ENCODE measurements at regions not wholly inside any gene's neighbourhood (a gene's known extent, or its start where the extent isn't known, plus 50 kb on each side); places are given as distances from the start of the nearest gene placed in this dataset.
"Not testable (repeated sequence)": the region's sequence is repeated elsewhere in the genome, so short reads cannot be mapped to it uniquely, and the experiment has no call there.

DNA sequence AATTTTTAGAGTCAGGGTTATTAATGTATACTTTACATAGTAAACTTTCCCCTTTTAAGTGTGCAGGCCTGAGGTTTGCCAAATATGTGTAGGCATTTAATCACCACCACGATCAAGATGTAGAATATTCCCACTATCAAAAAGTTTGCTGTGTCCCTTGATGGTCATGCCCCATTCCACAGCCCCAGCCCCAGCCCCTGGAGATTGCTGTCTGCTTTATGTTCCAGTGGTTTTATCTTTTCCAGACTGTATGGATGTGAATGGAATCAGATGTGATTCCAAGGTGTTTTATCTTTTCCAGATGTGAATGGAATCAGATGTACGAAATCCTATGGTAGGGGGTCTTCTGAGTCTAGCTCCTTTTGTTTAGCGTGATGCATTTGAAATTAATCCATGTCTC lies 93.1 kb upstream of the B3GAT1 start:
- no peak for DNase-seq

DNA sequence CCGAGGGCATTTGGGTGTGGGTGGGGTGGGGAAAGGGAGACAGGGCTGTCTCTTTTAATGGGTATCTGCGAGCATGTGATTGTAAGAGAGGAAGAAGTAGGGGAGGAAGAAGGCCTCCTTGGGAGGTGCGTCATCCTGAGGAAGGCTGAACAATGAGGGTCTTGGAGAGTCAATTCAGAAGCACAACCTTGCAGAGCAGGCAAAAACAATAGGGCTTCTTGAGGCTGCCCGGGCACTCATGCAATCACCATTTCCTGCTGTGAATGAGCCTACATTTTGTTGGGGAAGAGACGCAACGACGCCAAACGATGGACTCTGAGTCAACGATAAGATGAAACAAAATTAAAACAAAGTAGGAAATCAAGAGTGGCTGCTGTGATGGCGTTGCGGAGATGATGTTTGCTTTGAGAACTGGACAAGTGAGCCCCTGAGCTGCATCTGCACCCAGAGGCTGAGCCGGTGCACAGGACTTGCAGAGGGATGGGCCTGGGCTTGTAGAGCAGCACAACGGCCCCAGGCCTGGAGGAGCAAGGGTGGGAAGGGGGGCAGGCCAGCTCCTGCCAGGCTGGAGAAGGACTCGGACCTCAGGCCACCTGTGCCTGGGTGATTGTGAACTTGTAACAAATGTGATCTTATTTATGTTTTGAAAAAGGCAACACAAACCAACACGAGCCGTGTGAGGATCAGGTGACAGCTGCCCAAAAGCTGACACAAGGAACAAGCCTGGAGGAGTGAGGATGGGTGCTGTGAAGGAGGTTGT lies 92.3 kb upstream of the B3GAT1 start:
- DNase-seq: no peak

DNA sequence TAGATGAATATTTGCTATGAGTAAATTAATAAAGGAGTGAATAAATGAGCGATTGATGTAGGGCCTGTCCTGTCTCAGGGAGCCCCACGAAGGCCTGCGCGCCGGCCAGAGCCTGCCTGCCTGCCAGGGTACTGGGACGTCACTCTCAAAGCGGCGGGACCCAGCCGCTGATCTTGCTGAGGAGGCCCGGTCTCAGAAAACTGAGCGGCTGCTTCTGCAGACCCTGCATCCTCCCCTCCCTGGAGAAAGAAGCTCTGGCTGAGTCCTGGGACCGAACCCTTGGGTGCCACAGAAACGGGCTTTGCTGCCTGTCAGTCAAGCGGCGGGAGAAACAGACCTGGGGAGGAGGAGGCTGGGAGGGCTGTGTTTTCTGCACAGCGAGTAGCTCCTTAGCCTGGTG lies 91.6 kb upstream of the B3GAT1 start:
- no peak for DNase-seq

DNA sequence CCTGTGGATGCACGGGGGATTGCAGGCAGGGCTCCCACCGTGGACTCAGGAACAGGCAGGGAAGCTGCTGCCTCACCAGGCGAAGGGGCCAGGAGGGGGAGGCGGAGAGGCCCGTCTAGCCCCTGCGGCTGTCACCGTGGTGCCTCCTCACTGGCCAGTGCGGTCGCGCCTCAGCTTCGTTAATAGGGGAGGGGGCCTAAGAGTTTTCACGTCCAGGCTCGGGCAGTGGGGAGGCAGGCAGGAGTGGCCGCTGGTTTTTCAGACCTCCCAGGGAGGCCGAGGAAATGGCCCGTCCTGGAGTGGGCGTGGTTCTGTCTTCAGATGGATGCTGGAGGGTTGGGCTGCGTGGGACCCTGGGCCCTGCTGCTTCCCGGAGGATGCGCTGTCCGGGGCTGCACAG lies 91.1 kb upstream of the B3GAT1 start:
- DNase-seq: no peak

DNA sequence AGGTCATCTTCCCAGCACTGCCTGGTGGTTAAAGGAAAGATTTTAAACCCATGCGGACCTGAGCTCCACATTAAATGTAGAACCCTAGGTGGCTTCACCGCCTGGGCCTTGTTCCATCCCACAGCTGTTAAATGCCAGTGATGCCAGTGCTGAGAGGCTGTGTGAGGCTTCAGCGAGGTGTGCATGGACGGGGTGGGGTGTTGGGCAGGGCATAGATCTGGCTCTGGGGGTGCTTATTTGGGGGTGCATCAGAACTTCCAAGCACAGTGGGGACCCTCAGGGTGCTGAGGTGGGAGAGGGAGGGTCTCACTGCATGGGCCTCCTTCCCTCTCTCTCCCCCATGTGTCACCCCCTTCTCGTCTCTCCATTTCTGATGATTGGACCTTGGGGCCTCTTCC lies 90.1 kb upstream of the B3GAT1 start:
- DNase-seq: no peak

DNA sequence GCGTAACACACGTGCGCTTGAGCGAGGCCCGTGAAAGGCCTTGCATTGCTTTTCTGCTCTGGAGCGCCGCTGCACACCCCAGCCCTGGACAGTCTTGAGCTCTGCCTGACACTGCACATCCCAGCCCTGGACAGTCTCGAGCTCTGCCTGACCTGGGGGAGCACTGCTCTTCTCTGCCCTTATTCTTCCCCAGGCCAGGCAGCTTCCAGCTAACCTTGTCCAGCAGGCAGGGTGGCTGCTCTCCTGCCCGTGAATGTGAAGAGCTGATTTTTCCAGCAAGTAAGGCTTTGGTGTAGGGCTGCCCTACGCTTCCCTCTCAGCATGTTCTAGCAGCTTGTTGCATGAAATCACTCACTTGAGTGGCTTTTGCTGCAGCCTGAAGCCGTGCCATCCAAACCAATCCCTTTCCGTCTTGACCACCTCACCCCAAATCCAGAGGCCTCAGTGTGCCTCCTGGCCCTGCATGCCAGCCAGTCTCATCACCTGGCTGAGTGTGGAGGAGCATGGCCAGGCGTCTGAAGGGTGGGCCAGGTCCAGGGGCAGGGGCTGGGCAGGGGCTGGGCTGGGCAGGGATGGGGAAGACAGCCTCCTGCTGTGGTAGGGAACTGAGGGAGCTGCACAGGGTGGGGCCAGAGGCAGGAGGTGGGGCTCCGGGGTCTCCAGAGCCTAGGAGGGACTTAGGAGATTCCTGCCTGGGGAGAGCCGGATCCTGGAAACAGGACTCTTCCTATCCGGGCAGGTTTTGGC lies 89.5 kb upstream of the B3GAT1 start:
- no peak for DNase-seq

DNA sequence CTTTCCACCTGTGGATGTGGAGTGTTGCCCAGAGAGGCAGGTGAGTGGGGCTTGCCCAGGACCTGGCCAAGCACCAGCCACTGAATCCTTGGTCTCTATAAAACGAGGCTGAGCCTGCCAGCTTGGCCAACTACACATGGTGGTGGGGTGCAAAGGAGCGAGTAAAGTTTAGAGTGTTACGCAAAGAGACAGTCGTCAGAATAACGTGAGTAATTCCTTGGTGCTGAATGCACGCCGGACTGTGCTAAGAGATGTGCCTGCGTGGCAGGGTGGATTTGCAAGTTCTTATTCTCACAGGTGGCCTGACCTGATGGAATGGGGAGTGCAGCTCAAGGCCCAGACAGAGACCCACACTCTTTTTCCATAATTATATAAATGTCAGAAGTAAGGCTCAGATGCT lies 88.6 kb upstream of the B3GAT1 start:
- DNase-seq: no peak

DNA sequence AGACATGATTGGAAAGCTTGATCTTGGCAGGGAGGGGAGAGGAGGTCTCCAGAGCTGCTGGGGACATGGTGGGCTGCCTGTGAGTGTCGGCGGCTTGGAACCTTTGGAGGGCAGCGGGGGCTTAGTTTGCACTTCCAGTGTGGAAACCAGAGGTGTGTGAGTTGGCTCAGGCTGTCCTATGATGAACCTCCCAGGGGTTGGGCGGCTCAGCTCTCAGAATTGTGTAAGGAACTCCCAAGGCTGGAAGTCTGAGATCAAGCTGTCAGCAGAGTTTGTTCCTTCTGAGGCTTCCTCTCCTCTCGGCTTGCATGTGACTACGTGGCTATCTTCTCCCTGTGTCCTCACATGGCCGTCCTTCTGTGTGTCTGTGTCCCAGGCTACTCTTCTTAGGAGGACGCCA lies 87.9 kb upstream of the B3GAT1 start:
- DNase-seq: no peak

DNA sequence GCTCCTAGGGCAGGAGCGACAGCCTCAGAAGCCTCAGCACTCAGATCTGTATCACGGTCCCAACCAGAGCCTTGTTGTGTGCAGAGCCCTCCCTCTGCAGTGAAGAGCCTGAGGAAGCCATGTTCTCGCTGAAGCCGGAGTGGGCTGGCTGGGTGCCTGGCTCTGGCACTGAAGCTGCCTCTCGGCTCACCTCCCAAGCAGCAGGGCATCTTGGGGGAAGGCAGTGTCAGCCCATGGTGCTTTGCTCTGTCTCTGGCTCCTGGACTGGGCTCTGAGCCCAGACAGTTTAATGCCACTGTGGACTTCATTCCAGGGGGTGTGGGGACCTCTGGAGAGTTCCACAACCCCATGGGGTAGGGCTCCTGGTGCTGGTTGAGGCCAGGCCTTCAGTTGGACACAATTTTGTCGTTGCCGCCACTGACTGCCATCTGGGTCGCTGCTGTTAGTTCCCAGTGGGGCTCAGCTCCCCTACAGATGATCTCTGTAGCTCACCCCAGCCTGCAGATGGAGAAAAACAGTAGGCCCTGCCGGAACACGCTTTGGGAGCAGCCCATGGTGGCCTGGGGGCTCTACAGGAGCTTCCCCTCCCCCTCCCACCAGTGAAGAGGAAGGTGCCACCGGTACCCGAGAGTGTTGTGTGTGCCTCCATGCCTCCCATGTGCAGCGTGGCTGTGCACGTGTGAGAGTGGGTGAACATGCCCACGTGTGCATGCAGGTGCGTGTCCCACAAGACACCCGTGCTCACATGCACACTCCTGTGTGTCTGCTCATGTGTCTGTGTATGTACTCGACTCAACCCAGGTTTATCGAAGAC lies 86.5 kb upstream of the B3GAT1 start:
- DNase-seq: no peak

DNA sequence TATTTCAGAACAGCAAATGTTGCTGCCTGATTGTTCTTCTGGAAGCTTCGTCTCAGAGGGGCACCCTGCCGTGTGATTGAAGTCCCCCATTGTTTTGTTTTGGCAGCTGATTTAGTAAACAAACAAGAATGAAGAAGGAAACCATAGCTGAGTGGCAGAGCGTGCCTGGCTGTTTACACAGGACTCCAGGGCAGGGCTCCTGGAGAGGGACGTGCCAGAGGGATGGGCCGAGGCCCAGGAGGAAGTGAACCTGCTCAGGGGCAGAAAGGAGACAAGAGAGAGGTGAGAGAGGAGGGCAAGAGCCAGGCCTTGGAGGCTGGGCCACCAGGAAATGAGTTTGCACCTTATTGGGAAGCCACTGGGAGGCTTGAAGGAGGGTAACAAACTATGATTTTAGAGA lies 85.5 kb upstream of the B3GAT1 start:
- no peak for DNase-seq

DNA sequence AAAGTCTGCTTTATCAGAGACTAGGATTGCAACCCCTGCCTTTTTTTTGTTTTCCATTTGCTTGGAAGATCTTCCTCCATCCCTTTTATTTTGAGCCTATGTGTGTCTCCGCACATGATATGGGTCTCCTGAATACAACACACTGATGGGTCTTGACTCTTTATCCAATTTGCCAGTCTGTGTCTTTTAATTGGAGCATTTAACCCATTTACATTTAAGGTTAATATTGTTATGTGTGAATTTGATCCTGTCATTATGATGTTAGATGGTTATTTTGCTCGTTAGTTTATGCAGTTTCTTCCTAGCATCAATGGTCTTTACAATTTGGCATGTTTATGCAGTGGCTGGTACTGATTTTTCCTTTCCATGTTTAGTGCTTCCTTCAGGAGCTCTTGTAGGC lies 84.0 kb upstream of the B3GAT1 start:
- DNase-seq: not testable (repeated sequence)

DNA sequence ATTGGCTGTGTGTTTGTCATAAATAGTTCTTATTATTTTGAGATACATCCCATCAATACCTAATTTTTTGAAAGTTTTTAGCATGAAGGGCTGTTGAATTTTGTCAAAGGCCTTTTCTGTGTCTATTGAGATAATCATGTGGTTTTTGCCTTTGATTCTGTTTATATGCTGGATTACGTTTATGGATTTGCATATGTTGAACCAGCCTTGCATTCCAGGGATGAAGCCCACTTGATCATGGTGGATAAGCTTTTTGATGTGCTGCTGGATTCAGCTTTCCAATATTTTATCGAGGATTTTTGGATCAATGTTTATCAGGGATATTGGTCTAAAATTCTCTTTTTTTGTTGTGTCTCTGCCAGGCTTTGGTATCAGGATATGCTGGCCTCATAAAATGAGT lies 82.4 kb upstream of the B3GAT1 start:
- not testable (repeated sequence) for DNase-seq

DNA sequence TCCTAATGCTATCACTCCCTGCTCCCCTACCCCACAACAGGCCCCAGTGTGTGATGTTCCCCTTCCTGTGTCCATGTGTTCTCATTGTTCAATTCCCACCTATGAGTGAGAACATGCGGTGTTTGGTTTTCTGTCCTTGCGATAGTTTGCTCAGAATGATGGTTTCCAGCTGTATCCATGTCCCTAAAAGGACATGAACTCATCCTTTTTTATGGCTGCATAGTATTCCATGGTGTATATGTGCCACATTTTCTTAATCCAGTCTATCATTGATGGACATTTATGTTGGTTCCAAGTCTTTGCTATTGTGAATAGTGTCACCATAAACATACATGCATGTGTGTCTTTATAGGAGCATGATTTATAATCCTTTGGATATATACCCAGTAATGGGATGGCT lies 80.4 kb upstream of the B3GAT1 start:
- DNase-seq: not testable (repeated sequence)

DNA sequence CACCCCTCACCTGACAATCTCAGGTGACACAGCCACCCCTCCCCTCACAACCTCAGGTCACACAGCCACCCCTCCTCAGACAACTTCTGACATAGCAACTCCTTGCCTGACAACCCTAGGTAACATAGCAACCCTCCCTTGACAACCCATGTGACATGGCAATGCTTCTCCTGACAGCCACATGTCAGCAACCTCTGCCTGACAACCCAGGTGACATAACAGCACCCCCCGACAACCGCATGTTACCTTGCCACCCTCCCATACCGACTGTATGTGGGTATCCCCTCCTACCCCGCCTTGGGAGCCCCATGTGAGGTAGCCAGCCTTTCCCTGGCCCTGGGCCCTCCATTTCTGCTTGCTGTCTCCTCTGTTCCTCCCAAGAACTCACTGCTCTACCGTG lies 77.7 kb upstream of the B3GAT1 start:
- DNase-seq: no peak

DNA sequence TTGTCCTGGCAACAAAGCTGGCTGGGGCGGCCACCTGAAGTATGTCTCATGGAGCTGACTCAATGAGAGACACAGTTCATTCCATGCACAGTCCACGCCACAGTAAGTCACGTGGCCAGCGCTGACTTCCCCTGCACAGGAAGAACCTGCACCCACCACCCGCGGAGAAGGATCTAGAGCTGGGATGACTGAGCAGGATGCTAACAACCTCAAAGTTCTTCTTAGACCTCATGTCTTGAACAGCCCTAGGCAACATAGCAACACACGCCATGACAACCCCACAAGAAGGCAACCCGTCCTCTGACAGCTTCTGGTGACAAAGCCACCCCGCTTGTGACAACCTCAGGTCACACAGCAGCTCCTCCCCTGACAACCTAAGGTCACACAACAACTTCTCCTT lies 76.9 kb upstream of the B3GAT1 start:
- no peak for DNase-seq

DNA sequence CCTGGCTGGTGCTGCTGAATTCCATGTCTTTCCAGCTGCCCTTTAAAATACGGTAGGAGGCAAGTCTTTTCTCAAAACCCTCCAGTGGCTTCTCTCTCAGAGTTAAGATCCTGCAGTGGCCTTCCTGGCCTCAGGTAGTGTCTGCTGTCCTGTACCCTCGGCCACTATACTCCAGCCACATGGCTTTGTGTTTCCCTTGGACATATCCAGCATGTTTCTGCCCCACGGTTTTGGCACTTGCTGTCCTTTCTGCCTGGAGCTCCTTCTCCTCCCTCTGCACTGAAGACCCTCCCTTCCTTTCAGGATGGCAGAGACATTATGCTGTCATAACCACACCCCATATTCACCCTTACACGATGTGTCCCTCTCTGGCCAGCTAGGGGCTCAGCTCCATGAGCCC lies 76.5 kb upstream of the B3GAT1 start:
- no peak for DNase-seq

DNA sequence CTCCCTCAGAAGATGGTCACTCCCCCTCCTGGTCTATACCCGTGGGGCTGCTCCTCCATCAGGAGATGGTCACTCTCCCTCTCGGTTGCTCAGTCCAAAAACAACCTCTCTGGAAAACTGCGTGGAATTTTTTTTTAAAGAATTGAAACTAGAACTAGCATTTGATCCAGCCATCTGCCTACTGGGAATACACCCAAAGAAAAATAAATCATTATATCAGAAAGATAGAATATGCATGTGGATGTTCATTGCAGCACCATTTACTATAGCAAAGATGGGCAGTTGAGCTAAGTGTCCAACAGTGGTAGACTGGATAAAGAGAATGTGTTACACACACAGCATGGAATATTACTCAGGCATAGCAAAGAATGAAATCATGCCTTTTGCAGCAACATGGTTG lies 75.7 kb upstream of the B3GAT1 start:
- DNase-seq: no peak

DNA sequence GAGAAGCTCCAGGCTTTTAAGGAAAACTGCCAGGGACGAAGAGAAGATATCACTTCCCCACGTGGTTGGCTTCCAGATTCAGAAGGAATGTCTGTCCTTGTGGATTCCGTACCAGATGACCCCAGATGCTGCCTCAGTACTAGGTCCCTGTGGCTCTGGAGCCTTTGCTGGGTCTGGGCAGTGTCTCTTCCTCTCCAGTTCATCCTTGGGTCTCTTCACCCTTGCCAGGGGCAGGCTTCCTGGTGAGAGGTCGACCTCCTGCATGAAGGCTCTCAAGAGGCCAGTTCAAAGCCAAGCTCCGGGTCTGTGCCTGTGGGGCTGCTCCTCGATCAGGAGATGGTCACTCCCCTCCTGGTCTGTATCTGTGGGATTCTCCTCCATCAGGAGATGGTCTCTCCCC lies 74.7 kb upstream of the B3GAT1 start:
- no peak for DNase-seq

DNA sequence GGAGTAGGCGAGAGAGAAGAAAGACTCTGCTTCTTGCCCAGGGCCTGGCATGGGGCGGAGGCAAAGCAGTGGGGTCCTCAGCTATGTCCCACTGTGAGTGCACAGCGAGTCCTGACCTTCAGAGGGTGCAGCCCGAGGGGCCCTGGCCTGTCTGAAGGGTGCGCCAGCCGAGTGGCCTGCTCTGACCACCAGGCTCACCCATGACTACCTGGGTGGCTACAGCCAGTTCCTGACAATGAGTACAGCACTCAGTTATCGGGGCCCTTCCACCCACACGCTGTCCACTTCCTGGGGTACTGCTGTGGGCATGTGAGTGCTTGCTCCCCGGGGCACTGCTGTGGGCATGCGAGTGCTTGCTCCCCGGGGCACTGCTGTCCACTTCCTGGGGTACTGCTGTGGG lies 74.1 kb upstream of the B3GAT1 start:
- no peak for DNase-seq

DNA sequence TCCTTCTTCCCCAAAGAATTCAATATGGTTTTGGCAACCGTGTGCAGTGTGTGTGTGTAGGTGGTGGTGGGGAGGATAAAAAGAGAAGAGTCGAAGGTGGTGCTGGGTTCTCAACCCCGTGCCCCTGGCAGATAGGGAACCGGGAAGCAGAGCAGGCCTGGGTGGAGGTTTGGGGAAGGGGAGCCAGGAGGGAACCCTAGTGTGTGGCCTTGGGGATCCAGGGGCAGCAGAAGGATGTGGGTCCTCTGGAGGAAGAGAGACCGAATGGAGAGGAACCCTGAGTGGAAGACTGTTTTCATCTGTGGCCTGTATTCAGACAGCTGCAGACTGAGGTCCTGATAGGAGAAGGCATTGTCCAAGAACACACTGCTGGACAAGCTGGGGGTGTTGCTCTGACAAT lies 73.3 kb upstream of the B3GAT1 start:
- DNase-seq: no peak

DNA sequence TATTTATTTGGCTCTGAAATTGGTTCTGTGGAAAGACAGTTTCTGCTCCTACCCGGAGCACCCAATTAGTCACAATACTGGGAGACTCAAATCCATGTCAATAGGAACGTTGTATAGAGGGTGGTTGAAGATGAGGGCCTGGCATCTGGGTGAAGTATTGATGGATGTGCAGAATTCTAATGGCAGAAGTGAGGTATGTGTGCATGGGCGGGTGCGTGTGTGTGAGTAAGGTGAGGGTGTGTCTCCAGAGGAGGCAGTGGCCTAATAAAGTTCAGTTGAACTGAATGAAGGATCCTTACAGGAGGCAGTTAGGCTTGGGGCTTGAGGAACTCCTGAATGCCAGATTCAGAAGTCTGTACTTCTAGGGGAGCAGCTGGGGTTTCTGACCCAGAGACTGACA lies 71.8 kb upstream of the B3GAT1 start:
- no peak for DNase-seq

DNA sequence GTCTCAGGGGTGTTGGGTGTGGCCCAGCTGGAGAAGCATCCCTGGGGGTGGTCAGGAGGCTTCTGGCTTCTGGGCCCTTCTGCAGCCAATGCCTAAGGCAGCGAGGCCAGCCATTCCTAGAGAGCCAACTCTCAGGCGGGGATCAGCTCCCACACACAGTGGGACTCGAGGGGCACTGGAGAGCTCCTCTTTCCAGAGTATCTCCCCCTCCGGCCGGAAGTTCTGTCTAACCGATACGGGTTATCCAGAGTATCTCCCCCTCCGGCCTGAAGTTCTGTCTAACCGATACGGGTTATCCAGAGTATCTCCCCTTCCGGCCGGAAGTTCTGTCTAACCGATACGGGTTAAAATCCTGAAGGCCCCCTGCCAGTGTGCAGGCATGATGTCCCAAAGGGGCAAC lies 71.2 kb upstream of the B3GAT1 start:
- no peak for DNase-seq

DNA sequence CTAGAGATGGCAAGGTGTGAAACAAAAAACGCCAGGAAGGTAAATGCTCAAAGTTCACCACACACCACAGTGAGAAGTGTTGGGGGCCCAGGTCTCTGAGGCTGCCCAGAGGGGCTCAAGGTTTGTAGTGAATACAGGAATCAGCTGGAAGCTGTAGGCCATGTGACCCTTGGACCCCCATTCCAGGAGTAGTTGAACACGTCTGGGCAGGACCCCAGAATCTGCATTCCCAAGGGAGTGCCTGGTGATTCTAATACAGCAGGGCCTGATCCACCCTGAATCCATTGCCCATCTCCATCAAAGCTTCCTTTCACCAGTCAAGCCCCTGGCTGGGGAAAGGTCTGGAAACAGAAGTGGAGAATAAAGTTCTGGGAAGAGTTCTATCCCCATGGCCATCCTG lies 70.8 kb upstream of the B3GAT1 start:
- DNase-seq: no peak

DNA sequence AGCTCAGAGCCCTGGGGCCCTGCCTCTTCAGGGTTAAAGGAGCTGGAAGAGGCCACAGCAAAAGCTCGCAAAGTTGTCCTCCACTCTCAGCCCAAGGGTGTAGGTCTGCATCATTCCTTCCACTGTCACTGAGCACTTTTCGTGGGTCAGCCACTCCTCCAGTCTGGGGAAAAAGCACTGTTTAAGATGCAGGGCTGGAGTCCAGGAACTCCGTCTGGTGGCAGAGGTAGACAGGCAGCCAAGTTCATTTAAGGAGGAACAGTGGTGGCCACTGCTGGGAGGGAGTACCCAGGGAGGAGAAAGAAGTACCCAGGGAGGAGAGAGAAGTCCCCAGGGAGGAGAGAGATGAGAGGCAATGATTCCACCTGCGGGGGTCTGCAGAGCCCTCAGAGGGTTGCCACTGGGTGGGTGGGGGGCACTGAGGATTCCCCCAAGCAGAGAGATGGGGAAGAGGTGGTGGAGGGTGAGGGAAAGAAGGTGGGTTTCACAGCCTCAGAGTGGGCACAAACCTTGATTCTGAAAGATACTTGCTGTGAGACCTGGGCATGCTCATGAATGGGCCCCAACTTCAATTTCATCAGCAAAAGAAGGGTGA lies 70.0 kb upstream of the B3GAT1 start:
- no peak for DNase-seq

All from stimulated activated naive CD4-positive, alpha-beta T cell (primary cell).